ENCODE measurements at regions not wholly inside any gene's neighbourhood (a gene's known extent, or its start where the extent isn't known, plus 50 kb on each side); places are given as distances from the start of the nearest gene placed in this dataset.
A peak's percentile ranks its signal among the peaks of the same experiment; 100 is the strongest.

GRCh38 chr10:91127341-91128082, 93.0 kb upstream of the PCGF5 start:
- no peak for TF ChIP-seq FOXM1 (IDR thresholded peaks at IDR 0.05; ENCODE audit: borderline replicate concordance, low read depth)
- no peak for TF ChIP-seq YY1 (IDR thresholded peaks at IDR 0.05; ENCODE audit: low read depth)
- TF ChIP-seq, protein P1, sequence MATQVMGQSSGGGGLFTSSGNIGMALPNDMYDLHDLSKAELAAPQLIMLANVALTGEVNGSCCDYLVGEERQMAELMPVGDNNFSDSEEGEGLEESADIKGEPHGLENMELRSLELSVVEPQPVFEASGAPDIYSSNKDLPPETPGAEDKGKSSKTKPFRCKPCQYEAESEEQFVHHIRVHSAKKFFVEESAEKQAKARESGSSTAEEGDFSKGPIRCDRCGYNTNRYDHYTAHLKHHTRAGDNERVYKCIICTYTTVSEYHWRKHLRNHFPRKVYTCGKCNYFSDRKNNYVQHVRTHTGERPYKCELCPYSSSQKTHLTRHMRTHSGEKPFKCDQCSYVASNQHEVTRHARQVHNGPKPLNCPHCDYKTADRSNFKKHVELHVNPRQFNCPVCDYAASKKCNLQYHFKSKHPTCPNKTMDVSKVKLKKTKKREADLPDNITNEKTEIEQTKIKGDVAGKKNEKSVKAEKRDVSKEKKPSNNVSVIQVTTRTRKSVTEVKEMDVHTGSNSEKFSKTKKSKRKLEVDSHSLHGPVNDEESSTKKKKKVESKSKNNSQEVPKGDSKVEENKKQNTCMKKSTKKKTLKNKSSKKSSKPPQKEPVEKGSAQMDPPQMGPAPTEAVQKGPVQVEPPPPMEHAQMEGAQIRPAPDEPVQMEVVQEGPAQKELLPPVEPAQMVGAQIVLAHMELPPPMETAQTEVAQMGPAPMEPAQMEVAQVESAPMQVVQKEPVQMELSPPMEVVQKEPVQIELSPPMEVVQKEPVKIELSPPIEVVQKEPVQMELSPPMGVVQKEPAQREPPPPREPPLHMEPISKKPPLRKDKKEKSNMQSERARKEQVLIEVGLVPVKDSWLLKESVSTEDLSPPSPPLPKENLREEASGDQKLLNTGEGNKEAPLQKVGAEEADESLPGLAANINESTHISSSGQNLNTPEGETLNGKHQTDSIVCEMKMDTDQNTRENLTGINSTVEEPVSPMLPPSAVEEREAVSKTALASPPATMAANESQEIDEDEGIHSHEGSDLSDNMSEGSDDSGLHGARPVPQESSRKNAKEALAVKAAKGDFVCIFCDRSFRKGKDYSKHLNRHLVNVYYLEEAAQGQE (IDR thresholded peaks at IDR 0.05; ENCODE audit: low read depth): peak; percentile 91
- no peak for TF ChIP-seq CEBPB (IDR thresholded peaks at IDR 0.05)

DNA sequence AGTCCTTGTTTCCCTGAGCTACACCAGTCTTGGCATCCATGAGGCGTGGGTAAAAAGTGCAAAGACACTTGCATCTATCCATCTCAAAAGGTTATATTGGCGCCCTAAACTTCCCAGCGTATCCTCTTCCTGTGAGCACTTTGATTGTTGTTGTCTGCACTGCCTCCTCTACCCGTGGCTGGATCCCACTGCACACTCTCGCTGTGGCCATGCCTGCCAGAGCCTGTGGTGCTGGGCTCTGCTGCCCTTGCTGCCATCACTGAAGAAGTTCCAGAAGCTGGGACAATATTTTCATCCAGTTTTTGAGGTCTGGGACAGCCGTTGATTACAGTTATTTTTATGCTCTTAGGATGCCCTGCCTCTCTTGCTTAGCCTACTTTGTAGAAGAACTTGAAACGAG, 85.3 kb upstream of the PCGF5 start:
- TF ChIP-seq USF1 (IDR thresholded peaks at IDR 0.05) (no peak), ZBTB7A (IDR thresholded peaks at IDR 0.05; ENCODE audit: low read depth) (no peak), YY1 (IDR thresholded peaks at IDR 0.05; ENCODE audit: low read depth) (no peak), TAF1 (IDR thresholded peaks at IDR 0.05; ENCODE audit: low read depth) (no peak), RAD21 (IDR thresholded peaks at IDR 0.05; ENCODE audit: low read depth) (no peak)
- TF ChIP-seq, protein P2, sequence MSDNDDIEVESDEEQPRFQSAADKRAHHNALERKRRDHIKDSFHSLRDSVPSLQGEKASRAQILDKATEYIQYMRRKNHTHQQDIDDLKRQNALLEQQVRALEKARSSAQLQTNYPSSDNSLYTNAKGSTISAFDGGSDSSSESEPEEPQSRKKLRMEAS (IDR thresholded peaks at IDR 0.05): no peak

DNA sequence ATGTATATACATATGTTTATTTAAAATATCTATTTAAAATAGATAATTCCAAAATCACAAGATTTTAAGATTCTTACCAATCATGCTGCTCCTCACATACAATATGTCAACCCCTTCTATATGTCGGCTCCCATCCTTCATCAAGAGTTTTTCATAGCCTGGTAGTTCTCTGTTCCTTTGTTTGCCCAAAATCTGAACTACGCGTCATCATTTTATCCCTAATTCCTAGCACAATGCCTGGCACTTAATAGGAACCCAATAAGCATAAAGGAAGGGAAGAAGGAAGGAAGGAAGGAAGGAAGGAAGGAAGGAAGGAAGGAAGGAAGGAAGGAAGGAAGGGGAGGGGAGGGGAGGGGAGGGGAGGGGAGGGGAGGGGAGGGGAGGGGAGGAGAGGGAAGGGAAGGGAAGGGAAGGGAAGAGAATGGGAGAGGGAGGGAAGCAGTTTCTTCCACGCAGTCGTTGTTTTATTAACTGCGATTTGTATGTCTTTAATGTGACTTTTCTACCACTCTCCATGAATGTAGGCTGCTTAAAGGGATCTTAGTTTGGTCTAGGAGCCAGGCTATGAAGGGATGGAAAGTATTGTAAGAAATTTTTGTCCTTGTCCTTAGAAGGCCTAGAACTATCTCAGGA, 83.3 kb upstream of the PCGF5 start:
- TF ChIP-seq FOXM1 (IDR thresholded peaks at IDR 0.05; ENCODE audit: borderline replicate concordance, low read depth) (no peak), CEBPB (IDR thresholded peaks at IDR 0.05) (no peak), EGR1 (IDR thresholded peaks at IDR 0.05) (no peak), CREB1 (IDR thresholded peaks at IDR 0.05; ENCODE audit: low read depth) (no peak)

GRCh38 chr10:91137822-91138221, 82.6 kb upstream of the PCGF5 start:
- TF ChIP-seq NFIC (IDR thresholded peaks at IDR 0.05) (peak; percentile 75), TEAD4 (IDR thresholded peaks at IDR 0.05) (no peak), CEBPB (IDR thresholded peaks at IDR 0.05) (no peak), EP300 (IDR thresholded peaks at IDR 0.05; ENCODE audit: borderline replicate concordance) (no peak)

GRCh38 chr10:91140995-91141549, 79.4 kb upstream of the PCGF5 start:
- TF ChIP-seq YY1 (IDR thresholded peaks at IDR 0.05; ENCODE audit: low read depth) (no peak), EGR1 (IDR thresholded peaks at IDR 0.05) (no peak), TCF12 (IDR thresholded peaks at IDR 0.05; ENCODE audit: low read depth) (no peak), CREB1 (IDR thresholded peaks at IDR 0.05; ENCODE audit: low read depth) (no peak), RAD21 (IDR thresholded peaks at IDR 0.05; ENCODE audit: low read depth) (no peak), USF1 (IDR thresholded peaks at IDR 0.05) (no peak), CEBPB (IDR thresholded peaks at IDR 0.05) (no peak), NFIC (IDR thresholded peaks at IDR 0.05) (no peak), EP300 (IDR thresholded peaks at IDR 0.05; ENCODE audit: borderline replicate concordance) (no peak), ZBTB7A (IDR thresholded peaks at IDR 0.05; ENCODE audit: low read depth) (no peak), TAF1 (IDR thresholded peaks at IDR 0.05; ENCODE audit: low read depth) (no peak), TEAD4 (IDR thresholded peaks at IDR 0.05) (no peak), FOXM1 (IDR thresholded peaks at IDR 0.05; ENCODE audit: borderline replicate concordance, low read depth) (no peak)
- TF ChIP-seq, protein P2 (IDR thresholded peaks at IDR 0.05): no peak
- TF ChIP-seq, protein P1 (IDR thresholded peaks at IDR 0.05; ENCODE audit: low read depth): no peak

- TF ChIP-seq CREB1 (IDR thresholded peaks at IDR 0.05; ENCODE audit: low read depth): no peak
Observed at GRCh38 chr10:91144961-91145360, 75.5 kb upstream of the PCGF5 start.
